ACHN (cell line): ENCODE measurements at regions not wholly inside any gene's neighbourhood (a gene's known extent, or its start where the extent isn't known, plus 50 kb on each side); places are given as distances from the start of the nearest gene placed in this dataset.

Experiments
- DNase-seq: peaks from one replicate; pipeline ENCODE4 v3.0.0-alpha.2; 2015
- in situ Hi-C: cut with HindIII; loops from 2 replicates; pipeline ENCODE4 v1.10.0; 2017; ENCODE audit warnings: low sequenced_read_pairs, low pct_ligation_motif_present, low pct_unique_long_range_greater_than_20kb

- in situ Hi-C loops: no loop called here
- no peak for DNase-seq
Observed at GRCh38 chr10:10551596-10552301, 465.9 kb upstream of the CELF2 start.

GRCh38 chr10:10552948-10553347, 464.7 kb upstream of the CELF2 start:
- in situ Hi-C loops: no loop called here
- DNase-seq: no peak

- in situ Hi-C loops: no loop called here
- no peak for DNase-seq
Observed at GRCh38 chr10:10564081-10564794, 453.4 kb upstream of the CELF2 start.

GRCh38 chr10:10576937-10577336, 440.7 kb upstream of the CELF2 start:
- in situ Hi-C loops: no loop called here
- no peak for DNase-seq

- DNase-seq: no peak
- in situ Hi-C loops: no loop called here
Observed at GRCh38 chr10:10579709-10580108, 438.0 kb upstream of the CELF2 start.

GRCh38 chr10:10584161-10584560, 433.5 kb upstream of the CELF2 start:
- in situ Hi-C loops: no loop called here
- no peak for DNase-seq

- DNase-seq: no peak
- in situ Hi-C loops: no loop called here
Observed at GRCh38 chr10:10587744-10588393, 429.8 kb upstream of the CELF2 start.

- DNase-seq: no peak
- in situ Hi-C loops: no loop called here
Observed at GRCh38 chr10:10589540-10590303, 427.9 kb upstream of the CELF2 start.

GRCh38 chr10:10591715-10592341, 425.8 kb upstream of the CELF2 start:
- in situ Hi-C loops: no loop called here
- DNase-seq: no peak

GRCh38 chr10:10596256-10596655, 421.4 kb upstream of the CELF2 start:
- no peak for DNase-seq
- in situ Hi-C loops: no loop called here

- no peak for DNase-seq
- in situ Hi-C loops: no loop called here
Observed at GRCh38 chr10:10598297-10598696, 419.4 kb upstream of the CELF2 start.

- in situ Hi-C loops: no loop called here
- no peak for DNase-seq
Observed at GRCh38 chr10:10600004-10600403, 417.7 kb upstream of the CELF2 start.

GRCh38 chr10:10605551-10606081, 412.1 kb upstream of the CELF2 start:
- no peak for DNase-seq
- in situ Hi-C loops: no loop called here

- no peak for DNase-seq
- in situ Hi-C loops: no loop called here
Observed at GRCh38 chr10:10609379-10609955, 408.2 kb upstream of the CELF2 start.

- in situ Hi-C loops: no loop called here
Observed at GRCh38 chr10:10610171-10610570, 407.5 kb upstream of the CELF2 start.

GRCh38 chr10:10612151-10612550, 405.5 kb upstream of the CELF2 start:
- in situ Hi-C loops: no loop called here
- no peak for DNase-seq

More at GRCh38 chr10:10610171-10610570, 407.5 kb upstream of the CELF2 start:
- no peak for DNase-seq

GRCh38 chr10:10613656-10614244, 403.9 kb upstream of the CELF2 start:
- in situ Hi-C loops: no loop called here

GRCh38 chr10:10617686-10618085, 400.0 kb upstream of the CELF2 start:
- DNase-seq: no peak
- in situ Hi-C loops: no loop called here

More at GRCh38 chr10:10613656-10614244, 403.9 kb upstream of the CELF2 start:
- DNase-seq: no peak
